GM21447 (cell line): ENCODE measurements at regions not wholly inside any gene's neighbourhood (a gene's known extent, or its start where the extent isn't known, plus 50 kb on each side); places are given as distances from the start of the nearest gene placed in this dataset.

Experiments used
- ATAC-seq: cut with Tn5 transposase; IDR thresholded peaks from one replicate; pipeline ENCODE4 v1.9.1; 2021; ENCODE audit not compliant: unreplicated experiment

DNA sequence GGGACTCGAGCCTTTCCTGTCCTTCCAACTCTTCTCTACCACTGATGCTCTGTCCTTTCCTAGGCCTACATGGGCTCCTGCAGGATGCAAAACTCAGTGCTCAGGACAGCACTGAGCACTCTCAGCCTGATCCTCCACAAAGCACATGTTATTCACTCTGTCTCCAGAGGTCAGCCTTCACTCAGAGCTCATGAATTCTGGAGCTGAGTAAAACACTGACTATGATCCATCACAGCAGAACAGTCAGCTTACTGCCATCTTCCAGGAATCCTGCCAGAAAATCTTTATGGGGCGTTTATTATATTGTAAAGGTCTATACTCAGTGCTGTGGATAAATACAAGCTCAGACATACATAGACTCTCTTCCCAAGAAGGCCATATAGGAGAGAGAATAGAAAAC is 121.5 kb upstream of the CPEB2 start:
- no peak for ATAC-seq

GRCh38 chr4:14883166-14883565 is 119.1 kb upstream of the CPEB2 start:
- no peak for ATAC-seq

GRCh38 chr4:14883661-14884060 is 118.6 kb upstream of the CPEB2 start:
- no peak for ATAC-seq

DNA sequence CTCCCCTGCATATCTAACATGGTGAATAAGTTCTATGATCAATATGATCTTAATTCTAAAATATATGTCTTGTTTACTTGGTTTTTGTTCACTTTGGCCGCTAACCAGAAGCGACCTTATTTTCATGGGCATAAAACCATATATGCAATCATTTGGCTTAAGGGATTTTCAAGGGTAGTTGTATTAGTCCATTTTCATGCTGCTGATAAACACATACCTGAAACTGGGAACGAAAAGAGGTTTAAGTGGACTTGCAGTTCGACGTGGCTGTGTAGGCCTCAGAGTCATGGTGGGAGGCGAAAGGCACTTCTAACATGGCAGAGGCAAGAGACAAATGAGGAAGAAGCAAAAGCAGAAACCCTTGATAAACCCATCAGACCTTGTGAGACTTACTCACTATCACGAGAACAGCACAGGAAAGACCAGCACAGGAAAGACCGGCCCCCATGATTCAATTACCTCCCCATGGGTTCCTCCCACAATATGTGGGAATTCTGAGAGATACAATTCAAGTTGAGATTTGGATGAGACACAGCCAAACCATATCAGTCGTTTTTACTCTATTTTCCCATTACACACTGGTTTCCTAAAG is 114.3 kb upstream of the CPEB2 start:
- ATAC-seq = no peak

DNA sequence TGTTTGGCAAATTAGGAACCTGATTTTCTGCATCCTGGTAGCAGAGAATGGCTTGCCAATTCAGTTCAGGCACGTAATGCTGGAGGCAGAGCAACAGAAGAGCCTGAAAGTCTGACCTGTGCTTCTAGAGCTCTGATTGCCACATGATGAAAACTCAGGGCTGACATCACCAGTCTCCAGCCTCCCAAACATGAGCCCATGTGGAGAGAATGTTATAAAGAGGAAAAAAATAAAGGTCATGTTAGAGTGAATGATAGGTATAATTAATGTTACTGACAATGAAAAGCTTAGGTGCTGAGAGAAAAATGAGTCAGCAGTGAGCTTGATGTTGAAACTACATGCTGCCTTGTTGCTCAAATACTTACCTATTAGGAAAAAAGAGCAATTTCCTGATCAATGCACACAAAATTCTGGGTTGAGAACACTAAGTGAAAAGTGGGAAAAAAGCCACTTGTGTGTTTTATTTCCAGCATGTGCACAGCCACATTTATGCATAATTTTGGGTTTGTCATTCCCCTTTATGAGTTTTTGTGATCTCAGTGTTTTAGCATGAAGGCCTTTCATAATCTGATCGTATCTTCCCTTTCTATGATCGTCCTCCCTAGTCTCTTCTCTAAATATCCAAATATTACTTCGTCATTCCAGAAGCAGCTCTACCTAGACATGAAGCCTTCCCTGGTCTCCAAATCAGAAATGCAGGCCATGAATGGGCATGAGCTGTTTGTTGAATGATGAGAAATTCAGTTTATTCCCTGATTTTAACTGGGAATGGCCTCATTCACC is 113.3 kb upstream of the CPEB2 start:
- no peak for ATAC-seq

- ATAC-seq = no peak
These were observed 109.7 kb upstream of the CPEB2 start for GRCh38 chr4:14892563-14892962.

- ATAC-seq = no peak
These were observed 108.6 kb upstream of the CPEB2 start for GRCh38 chr4:14893713-14894112.

DNA sequence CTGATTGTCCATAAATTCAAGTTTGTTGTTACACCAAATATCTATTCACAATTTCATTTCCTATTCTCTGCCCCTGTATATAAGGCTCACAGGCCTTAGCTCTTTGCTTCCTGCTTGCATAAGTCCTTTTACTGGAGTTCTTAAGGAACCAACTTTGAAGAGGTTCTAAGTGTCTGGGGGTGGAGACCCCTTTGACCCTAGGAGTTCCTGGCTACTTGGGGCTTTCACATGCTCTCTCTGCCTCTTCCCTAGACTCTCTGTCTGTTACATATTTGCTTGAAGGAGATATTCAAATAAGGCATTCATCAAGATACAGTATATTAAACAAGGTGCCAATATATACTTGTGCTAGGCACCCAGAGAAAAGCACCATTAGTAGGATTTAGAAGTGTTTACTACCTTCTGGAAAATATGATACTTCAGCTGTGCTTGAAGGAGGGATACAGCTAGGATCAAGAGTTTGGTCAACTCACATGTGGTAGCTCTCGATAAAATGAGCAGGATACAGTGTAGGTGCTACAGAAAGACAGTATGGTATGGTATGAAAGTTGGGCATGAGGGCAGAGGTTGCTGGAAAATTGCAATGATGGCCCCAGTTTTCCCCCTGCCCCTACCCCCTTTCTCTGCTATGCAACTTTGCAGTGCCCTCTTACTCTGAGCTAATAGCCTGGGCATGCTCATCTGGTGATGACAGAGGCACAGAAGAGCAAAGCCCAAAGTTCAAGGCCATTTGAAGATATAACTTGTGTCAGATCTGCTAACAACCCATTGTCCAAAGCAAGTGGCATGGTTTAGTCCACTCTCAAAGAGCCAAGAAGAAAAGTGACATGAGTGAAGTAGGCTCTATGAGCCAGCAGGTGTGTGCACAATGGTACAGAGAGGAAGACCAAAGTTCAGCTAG is 107.6 kb upstream of the CPEB2 start:
- ATAC-seq = no peak

GRCh38 chr4:14896656-14897175 is 105.6 kb upstream of the CPEB2 start:
- ATAC-seq = no peak

DNA sequence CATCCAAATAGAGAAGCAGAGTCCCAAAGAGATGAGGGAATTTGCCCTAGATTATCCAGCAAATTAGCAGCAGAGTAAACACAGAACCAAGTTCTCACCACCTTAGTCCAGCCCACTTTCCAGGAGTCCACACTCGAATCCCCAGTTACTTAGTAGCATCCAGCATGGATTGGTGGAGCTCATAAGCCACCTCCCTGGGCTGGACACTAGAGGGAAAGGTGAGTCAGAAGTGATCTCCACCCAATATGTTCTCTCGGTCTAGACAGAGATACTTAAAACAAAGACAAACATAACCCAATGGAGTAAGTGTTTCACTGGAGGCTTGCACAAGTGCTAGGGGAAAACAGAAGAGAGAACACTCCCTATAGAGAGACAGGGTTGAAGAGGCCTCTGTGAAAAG is 105.1 kb upstream of the CPEB2 start:
- ATAC-seq = no peak

DNA sequence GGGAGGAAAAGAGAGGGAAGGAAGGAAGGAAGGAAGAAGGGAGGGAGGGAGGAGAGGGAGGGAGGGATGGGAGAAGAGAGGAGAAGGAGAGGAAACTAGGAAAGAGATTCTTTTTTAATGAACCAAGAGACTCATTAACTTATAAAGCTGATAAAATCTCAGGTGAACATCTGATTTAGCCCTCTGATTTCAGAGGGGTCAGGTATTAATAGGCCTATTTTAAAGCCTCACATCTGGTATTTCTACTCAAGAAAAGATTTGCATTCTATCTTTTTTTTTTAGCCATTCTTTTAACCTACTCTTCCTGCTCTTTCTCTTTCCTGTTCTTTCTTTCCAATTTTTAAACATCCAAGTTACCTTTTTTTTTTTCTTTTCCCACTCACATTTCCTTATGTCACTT is 103.3 kb upstream of the CPEB2 start:
- no peak for ATAC-seq

GRCh38 chr4:14902342-14902741 is 99.9 kb upstream of the CPEB2 start:
- no peak for ATAC-seq

GRCh38 chr4:14903321-14903720 is 99.0 kb upstream of the CPEB2 start:
- ATAC-seq = no peak

DNA sequence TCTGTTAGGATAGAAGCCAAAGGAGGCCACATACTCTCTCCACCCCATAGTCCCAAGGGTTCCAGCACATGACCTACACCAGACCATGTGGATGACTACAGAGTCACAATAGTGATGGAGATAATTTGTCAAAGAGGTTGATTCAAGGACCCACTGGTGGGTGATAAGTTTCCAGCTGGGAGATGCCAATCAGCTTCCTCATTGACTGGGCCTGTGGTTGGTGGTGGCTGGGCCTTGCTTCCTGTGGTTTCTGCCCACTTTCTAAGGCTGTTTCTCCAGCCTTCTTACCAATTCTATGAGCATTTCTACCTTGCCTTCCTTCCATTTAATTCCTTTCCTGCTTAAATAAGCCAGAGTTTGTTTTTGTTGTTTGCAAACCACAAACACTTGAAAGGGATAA is 95.5 kb upstream of the CPEB2 start:
- ATAC-seq = no peak

GRCh38 chr4:14908635-14909034 is 93.6 kb upstream of the CPEB2 start:
- ATAC-seq = no peak

- ATAC-seq = no peak
These were observed 91.9 kb upstream of the CPEB2 start for GRCh38 chr4:14910411-14910810.

DNA sequence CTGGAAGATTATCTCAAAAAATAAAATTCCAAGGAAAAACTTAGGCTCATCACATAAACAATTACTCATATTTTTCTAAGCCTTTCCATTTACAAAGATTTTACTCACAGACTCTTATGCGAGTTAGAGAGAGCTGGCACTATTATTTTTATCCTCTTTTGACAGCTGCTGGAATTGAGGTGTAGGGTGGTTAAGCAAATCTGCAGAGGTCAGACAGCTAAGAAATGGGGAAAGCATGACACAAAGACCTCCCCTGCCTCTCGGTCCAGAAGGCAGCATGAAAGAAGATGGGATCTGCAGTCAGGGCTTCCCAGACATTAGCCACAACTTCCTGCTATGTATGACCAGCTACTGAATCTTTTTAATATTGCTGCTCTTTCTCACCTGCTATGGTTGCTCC is 89.9 kb upstream of the CPEB2 start:
- no peak for ATAC-seq

DNA sequence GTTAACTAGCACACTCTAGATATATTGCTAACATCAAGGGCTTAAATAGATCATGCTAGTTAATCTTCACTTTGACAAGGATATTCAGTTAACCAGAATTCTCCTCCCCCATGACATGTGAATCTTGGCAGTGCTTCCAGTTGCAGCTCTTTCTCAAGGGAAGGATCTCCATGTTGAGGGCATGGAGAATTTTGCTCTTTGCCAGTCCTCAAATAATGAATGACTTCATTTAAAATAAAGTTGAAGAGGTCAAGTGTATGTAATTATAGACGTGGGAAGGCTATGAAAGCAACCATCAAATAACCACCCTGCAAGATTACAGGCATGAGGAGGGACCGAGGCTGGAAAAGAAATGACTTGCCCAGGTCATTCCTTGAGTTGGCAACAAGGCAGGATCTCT is 87.3 kb upstream of the CPEB2 start:
- ATAC-seq = no peak

- no peak for ATAC-seq
These were observed 85.6 kb upstream of the CPEB2 start for GRCh38 chr4:14916554-14917297.

GRCh38 chr4:14917298-14917633 is 85.0 kb upstream of the CPEB2 start:
- no peak for ATAC-seq

- ATAC-seq = no peak
These were observed 83.9 kb upstream of the CPEB2 start for GRCh38 chr4:14918336-14918735.
